ENCODE measurements at regions not wholly inside any gene's neighbourhood (a gene's known extent, or its start where the extent isn't known, plus 50 kb on each side); places are given as distances from the start of the nearest gene placed in this dataset.
A peak's percentile ranks its signal among the peaks of the same experiment; 100 is the strongest.

DNA sequence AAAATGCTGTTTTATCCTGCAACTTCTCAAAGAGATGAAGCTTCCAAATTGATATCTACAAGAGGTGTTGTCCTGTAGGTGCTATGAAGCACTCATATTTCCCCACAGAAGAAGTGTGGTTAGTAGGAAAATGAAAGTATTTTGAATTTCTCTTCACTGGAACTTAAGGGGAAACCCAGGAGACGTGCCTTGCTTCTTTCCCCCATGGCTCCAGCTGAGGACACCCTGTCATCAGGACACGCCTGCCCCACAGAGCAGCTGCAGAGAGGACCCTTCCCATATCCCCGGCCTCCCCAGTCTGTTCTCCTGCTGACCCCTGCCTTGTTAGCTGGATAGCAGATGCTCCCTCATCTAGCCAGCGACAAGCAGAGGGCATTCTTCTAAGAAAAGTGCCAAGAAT, 371.3 kb downstream of the COG6 start:
- ChIA-PET SMC1A (ENCODE audit: uncharacterized antibody, unreplicated experiment) (interaction anchor here (0.5 to 3.4 kb wide), 5 partner anchors 9 to 55 kb away, joined by 3 to 25 read pairs (median 4); no protein-coding TSS in a partner anchor), POLR2A (no interaction called here), RAD21 (ENCODE audit: unreplicated experiment) (interaction anchor here (0.8 to 2.9 kb wide), 3 partner anchors 33 to 37 kb away, joined by 3 to 13 read pairs (median 3); no protein-coding TSS in a partner anchor), CTCF (interaction anchor here (1.1 kb wide), 1 partner anchor 9 kb away, joined by 3 read pairs; no protein-coding TSS in a partner anchor)
- Histone ChIP-seq H3K9me3 (replicated peaks; ENCODE audit: control insufficient read depth, insufficient read depth, low read length) (no peaks in the 10 kb centered on the region; the same call in 1 of the 3 replicates), H3K4me1 (ENCODE audit: control insufficient read depth, insufficient read depth, low read length) (peaks cover 22% of the 10 kb centered on the region), H3K79me2 (ENCODE audit: control insufficient read depth, insufficient read depth, low read length) (no peaks in the 10 kb centered on the region), H3K36me3 (ENCODE audit: control insufficient read depth in 2 of 2, insufficient read depth in 2 of 2, low read length in 1 of 2) (no peaks in the 10 kb centered on the region), H3K27ac (ENCODE audit: control insufficient read depth, insufficient read depth) (peak overlapping the region; percentile 47), H3K4me3 (0 out of 2 replicates have a peak overlapping the region, but pooled peaks have one; percentile 1), H3K9ac (ENCODE audit: control insufficient read depth, insufficient read depth, low read length) (no peak overlapping the region), H3K4me2 (ENCODE audit: control insufficient read depth, insufficient read depth) (peak overlapping the region; percentile 82), H2AFZ (ENCODE audit: control insufficient read depth, low read depth, low read length) (no peak overlapping the region), H3K27me3 (replicated peaks in 1 of 2; ENCODE audit: control insufficient read depth in 2 of 2, insufficient read depth in 2 of 2, low read length in 1 of 2) (no peaks in the 10 kb centered on the region), H4K20me1 (ENCODE audit: control insufficient read depth, insufficient read depth) (no peaks in the 10 kb centered on the region)
- ATAC-seq (peak; percentile 62), DNase-seq (ENCODE audit: low read depth, low spot score) (peak; percentile 62), FAIRE-seq (no peak)
- in situ Hi-C loops (cut with MboI) = no loop called here
- no TSS peak for BruUV-seq (replicated peaks)
- intact Hi-C loops (cut with micrococcal nuclease; ENCODE audit: unreplicated experiment) = loop anchor here (1.0 to 10.0 kb wide), 5 partner anchors 21 to 84 kb away; no protein-coding TSS in a partner anchor
- WGBS (ENCODE audit: insufficient coverage, insufficient replicate concordance, low lambda C conversion rate, missing lambda C conversion rate) = 3% methylated on average over 4 of the region's 4 CpGs
- TF ChIP-seq NR2C1 (IDR thresholded peaks at IDR 0.05) (no peak), TCF7 (IDR thresholded peaks at IDR 0.05; ENCODE audit: borderline replicate concordance) (no peak), TCF12 (IDR thresholded peaks at IDR 0.05; ENCODE audit: low read depth, low read length) (peak; percentile 58; the same call in 1 of the 2 replicates), RCOR1 (conservative IDR thresholded peaks at IDR 0.05; ENCODE audit: low read depth, low read length) (no peak), ZSCAN29 (IDR thresholded peaks at IDR 0.05) (no peak), POLR2AphosphoS2 (IDR thresholded peaks at IDR 0.05; ENCODE audit: low read depth, low read length) (no peak), NR2F1 (conservative IDR thresholded peaks at IDR 0.05) (no peak), REST (IDR thresholded peaks at IDR 0.05; ENCODE audit: low read depth, low read length) (no peak), E2F8 (IDR thresholded peaks at IDR 0.05; ENCODE audit: low read depth, partially characterized antibody) (no peak), BCL11A (IDR thresholded peaks at IDR 0.05; ENCODE audit: low read depth, low read length) (peak; percentile 24; the same call in 1 of the 2 replicates), ZBTB33 (IDR thresholded peaks at IDR 0.05) (no peak), CBX5 (IDR thresholded peaks at IDR 0.05; ENCODE audit: low read depth) (no peak)
- TF ChIP-seq, protein P1, sequence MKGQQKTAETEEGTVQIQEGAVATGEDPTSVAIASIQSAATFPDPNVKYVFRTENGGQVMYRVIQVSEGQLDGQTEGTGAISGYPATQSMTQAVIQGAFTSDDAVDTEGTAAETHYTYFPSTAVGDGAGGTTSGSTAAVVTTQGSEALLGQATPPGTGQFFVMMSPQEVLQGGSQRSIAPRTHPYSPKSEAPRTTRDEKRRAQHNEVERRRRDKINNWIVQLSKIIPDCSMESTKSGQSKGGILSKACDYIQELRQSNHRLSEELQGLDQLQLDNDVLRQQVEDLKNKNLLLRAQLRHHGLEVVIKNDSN (IDR thresholded peaks at IDR 0.05; ENCODE audit: borderline replicate concordance, extremely low read length, insufficient read depth, low read depth, low read length) = no peak
